Inflammatory macrophage treated with lipopolysaccharide for 1 hour (primary cell): ENCODE measurements at regions not wholly inside any gene's neighbourhood (a gene's known extent, or its start where the extent isn't known, plus 50 kb on each side); places are given as distances from the start of the nearest gene placed in this dataset.

Source experiments
- DNase-seq, 2 donors: peaks; one replicate each; pipeline ENCODE4 v3.0.0-alpha.2; 2020 to 2022

GRCh38 chr4:33060674-33061542 lies 2340.7 kb downstream of the PCDH7 start:
- peak in 1 of 2 donors; percentile 4 for DNase-seq

- no peak for DNase-seq
These were observed 2341.6 kb downstream of the PCDH7 start for GRCh38 chr4:33061727-33062126.

DNA sequence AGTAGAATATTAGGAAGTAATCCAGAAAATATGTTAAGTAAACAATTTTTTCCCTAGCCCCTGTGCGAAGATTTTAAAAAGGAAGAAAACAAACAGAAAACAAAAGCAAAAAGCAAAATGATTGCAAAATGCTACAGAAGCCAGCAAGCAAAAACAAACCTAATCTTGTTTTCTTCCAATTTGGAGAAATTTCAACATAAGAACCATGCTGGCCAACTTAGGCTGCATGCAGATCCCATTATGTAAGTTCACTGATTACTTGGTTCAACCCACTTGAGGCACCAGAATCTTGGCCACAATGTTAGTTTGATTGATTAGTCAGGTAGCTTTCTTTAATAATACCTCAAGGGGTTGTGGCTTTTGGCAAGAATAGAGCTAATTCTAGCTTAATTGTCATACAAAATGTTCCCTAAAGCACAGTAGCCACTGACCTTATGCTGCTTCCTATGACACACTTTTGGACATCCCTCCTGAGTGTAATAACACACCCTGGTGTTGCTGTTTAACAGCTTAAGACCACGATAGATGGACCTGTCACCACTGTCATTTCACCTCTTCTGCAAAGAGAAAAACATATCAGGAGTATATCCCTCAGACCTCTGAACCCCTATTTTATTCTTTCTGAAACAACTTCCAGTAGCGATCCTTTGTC lies 2342.1 kb downstream of the PCDH7 start:
- no peak for DNase-seq

DNA sequence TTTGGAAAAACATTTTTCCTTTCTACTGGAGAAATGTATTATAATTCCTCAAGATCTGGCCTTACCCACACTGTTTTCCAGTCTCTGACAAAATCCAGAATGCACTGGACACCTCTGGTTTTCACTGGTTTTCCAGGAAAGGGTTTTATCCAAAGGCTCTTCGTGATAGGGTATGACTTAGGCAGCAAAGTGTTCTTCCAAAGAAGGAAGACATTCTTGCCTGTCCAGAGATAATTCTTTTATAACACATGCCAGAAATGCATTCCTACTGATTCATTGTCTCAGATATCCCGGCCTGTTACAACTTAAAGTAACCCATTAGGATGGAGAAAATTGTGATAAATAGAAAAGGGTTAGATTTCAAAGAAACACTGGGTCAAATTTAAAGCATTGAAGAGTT lies 2343.1 kb downstream of the PCDH7 start:
- DNase-seq, result no peak

GRCh38 chr4:33064238-33064637 lies 2344.1 kb downstream of the PCDH7 start:
- no peak for DNase-seq

DNA sequence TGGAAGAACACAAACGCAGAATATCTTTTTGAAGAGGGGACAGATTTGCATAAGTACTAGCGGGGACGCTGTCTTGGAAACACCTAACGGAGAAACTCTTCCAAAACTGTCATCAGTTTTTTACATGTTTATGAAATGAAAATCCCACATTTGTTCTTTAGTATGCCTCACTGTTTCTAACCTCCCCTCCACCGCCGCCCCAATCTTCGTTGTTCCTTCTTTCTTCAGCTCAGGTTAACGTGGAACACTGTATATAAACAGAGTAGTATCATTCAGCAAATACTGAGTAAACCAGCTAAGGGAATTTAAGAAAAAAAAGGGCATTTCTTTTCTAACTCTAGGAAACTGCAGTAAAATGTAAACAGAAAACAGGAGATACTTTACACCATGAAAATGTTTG lies 2345.6 kb downstream of the PCDH7 start:
- DNase-seq, result no peak

DNA sequence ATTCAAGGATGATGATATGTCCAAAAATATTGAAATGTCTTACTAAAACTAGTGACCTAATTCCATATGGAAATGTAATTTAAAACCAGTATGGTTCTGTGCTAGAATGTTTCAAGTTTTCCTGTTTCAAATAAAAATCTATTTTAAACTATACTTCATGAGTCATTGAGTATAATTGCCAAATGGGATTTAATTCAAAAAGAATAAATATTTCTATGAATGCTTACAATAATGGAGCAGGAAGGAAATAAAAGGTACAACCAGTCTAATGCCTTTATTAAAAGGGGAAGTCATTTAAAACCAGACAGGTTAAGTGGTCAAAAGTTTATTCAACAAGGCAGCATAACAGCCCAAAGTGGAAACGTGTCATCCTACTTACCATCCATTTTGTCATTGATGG lies 2347.1 kb downstream of the PCDH7 start:
- DNase-seq, result no peak

DNA sequence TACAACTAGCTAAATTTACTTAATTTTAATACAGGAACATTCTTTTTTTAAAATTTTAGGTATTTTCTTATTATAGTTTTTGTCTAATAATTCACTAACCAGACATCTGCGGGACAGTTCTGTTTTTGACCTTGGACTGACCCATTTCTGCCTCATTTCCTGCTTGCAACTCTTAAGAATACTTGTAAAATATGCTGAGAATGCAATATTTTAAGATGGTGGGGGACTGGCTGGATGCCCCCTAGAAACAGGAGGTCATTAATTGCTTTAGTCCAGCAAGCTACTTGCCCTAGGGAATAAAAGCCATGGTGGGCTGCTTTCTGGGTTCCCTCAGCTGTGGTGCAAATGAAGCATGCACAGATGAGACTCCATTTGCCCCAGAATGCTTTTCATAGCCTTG lies 2348.4 kb downstream of the PCDH7 start:
- DNase-seq, result no peak

DNA sequence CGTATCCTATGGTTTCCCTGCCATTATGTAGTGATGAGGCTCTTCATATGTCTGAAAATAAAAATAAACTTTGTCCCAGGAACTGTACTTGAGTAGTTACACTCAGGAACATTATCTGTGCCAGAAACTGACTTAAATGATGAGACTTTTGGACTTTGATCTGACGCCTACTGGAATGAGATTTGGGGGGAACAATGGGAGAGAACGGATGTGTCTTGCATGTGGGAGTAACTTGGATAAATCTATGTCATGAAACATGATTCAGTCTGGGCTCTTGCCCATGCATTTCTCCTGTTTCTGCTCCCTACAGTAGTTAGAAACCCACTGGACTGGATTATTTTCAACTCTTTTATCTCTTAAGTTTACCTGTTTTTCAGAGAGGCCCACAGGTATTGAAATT lies 2351.4 kb downstream of the PCDH7 start:
- DNase-seq, result no peak

DNA sequence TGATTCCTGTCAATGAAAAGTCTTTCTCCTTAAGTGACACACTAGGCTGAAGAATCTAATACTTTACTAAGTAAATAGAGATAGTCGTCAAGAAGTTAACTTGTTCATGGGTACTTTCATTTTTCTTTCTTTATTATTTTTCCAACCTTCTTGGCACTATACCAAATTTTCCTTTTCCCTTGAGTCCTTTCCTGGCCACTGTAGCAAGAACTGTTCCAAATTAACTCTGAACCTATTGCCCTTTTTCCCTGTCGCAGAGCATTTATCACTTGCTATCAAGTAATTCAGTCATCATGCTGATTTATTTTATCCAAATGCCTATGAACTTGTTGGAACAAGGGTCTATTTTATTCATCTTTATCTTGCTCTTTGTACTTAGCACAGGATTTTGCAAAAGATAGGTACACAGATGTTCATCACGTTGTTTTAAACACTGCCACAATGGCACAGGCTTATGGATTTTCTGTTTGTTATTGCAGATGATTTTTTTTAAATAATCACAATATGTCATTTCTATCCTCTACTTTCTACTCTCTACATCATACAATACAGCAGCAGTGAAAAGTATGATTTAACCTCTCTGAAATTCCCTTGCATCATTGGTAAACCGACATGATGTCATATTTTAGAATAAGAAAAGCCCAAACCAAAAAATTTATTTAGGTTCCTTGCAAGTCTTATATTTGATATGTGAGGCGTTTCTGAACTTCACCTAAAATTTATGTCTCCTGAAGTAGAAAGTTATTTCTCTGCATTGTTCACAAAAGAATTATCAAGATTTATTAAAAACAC lies 2352.3 kb downstream of the PCDH7 start:
- DNase-seq, result no peak

DNA sequence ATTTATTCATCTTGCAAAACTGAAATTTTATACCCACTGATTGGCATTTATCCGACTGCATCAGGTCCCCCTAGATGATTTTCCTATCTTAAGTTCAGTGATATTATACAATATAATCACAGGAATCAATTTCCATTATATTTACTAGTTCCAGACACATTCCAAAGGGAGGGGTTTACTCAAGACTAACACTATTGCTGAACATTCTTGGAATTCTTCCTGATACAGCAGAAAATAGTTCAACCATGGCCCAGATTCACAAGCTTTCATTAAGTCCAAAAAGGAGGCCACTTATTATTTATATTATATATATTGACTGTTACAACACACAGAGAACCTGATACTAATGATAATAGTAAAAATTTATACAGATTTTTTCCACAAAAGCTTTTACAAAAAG lies 2353.6 kb downstream of the PCDH7 start:
- no peak for DNase-seq

- DNase-seq, result no peak
These were observed 2358.0 kb downstream of the PCDH7 start for GRCh38 chr4:33078145-33078544.

DNA sequence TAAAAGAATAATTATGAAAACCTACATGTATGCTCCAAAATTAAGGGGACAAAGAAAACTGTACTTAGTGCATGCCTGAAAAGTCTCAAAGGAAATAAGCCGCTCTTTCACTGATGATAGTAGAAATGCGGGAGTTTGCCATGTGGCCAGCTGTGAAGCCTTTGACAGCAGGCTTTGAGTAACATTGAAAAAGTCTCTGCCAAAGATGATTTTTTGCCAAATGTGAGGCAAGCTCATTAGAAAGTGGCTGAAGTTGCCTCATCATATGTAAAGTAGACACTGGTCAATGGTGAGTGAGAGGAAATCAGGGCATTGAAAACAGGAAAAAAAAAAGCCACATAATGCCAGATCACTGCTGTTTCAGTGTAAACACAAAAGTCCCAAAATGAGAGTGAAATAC lies 2360.1 kb downstream of the PCDH7 start:
- no peak for DNase-seq

DNA sequence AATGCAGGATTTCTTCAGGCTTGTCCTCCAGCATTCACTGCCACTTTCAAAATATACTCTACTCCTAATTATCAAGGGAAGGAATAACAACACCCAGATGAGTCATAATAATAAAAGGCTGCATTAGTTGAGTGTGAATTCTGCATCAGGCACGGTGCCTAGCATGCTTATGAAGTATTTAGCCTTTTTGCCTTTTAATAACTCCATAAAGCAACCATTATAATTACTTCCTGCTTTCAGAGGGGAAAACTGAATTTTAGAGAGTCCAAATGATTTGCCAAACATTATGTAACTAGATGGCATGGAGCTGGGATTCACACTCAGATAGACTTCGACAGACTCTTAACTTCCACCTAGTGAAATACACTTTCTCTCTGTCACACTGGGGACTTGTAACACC lies 2365.5 kb downstream of the PCDH7 start:
- DNase-seq, result no peak

GRCh38 chr4:33086331-33086925 lies 2366.3 kb downstream of the PCDH7 start:
- DNase-seq, result no peak

DNA sequence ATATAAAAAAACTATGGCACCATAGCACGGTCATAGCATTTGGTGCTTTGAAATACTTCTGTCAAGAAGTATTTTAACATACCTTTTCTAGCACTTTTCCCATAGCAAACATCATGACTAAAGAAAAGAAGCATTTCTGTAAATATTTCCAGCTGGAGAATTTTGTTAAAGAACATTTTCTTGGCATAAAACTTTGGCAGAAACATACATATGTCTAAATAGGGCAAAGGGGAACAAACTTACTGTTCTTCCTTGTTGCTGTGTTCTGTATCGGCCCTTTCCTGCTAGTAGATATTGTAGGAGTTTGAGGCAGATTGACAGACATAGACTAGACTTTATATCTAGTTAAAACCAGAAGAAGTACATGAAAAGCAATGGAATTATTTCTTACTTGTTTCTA lies 2368.5 kb downstream of the PCDH7 start:
- no peak for DNase-seq

GRCh38 chr4:33090910-33091309 lies 2370.7 kb downstream of the PCDH7 start:
- no peak for DNase-seq

DNA sequence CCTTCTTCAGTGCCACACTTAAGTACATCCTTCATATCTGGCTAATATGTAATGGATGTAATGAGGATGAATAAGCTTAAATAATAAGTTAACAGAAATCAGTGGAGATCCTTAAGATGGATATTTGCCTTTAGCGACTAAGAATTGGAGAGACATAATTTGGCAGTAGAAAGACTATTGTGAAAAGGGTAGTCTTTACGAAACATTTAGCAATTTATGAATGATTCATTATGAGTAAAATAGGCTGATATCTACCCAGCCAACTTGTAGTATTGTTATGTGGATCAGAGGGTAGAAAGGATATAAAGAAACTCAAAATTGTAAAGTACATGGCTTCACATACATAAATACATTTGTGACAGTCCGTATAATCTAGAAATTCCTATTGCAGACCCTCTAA lies 2371.8 kb downstream of the PCDH7 start:
- no peak for DNase-seq

DNA sequence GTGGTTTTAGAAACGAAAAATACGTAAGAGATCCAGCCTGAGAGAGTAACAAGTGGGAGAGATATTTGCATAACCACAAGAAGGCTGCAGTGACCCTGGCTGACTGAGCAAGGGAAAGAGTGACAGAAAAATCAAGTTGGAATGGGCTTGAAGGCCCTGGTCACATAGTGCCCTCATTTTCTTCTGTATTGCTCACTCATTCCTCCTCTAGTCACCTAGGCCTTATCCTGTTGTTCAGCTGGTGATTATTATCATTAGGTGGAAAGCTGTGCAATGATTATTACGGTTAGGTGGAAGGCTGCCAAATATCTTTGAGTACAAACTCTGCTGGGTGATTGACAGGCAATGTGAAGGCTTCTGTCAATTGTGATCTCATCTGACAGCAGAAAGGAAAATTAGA lies 2384.1 kb downstream of the PCDH7 start:
- DNase-seq, result no peak

DNA sequence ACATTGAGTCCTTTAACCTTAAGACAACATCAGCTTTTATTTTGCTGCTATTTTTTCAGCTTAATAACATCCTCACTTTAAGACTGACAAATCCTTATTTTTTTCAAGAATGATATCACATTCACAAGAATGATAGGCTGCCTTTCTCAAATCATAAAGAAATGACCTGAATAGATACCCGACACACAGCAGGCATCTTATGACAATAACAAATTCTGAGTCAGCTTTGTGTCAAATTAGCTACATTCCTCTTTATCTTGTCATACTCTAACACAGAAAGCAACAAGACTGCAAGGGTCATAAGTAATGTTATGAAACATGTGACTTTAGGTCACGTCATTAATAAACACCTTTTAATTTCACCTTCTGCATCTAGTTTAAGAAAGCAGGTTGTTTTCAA lies 2387.6 kb downstream of the PCDH7 start:
- DNase-seq, result no peak

GRCh38 chr4:33111117-33111516 lies 2390.9 kb downstream of the PCDH7 start:
- DNase-seq, result no peak

GRCh38 chr4:33116871-33117270 lies 2396.7 kb downstream of the PCDH7 start:
- no peak for DNase-seq

GRCh38 chr4:33126002-33126401 lies 2405.8 kb downstream of the PCDH7 start:
- DNase-seq, result no peak
